ENCODE measurements at regions not wholly inside any gene's neighbourhood (a gene's known extent, or its start where the extent isn't known, plus 50 kb on each side); places are given as distances from the start of the nearest gene placed in this dataset.
A peak's percentile ranks its signal among the peaks of the same experiment; 100 is the strongest.

DNA sequence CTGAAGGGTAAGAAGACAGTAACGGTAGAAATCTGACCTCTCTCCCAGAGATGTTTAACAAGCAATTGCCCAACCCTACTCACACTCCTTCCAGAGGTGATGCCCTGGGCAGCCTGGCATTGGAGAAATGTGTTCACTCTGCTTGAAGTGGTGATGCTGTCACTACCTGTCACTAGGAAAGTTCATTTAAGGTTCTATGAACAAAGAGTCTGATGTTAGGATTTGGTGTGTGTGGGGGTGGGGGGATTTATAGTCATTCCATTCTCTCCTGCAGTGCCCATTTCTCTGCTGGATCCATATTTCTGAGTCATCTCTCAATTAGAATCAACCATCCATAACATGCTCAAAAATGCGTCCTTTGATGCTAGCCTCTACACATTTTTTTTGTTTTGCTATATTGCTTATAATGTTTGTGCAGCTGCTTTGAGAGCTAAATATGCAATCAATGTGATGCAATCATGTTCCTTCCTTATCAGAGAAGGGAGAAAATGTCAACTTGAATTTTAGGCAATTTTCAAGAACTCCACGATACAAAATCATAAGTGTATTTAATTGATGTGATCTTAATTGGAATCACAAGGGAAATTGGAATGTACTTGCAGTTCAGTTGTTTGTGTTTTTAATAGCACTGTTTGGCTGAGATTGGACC is 173.9 kb downstream of the DUSP10 start:
- ChIA-PET POLR2A (no interaction called here), CTCF (no interaction called here)
- H3K9me3 ChIP-seq (ENCODE audit: control insufficient read depth, insufficient read depth, low read length), result peaks cover 7% of the 10 kb centered on the region; the same call in 1 of the 2 replicates
- no peak for DNase-seq (ENCODE audit: low read depth, low spot score)
- no peak overlapping the region for H3K27ac ChIP-seq (ENCODE audit: low read depth, low read length)
- no peak for TF ChIP-seq CTCF (IDR thresholded peaks at IDR 0.05; ENCODE audit: low read depth, low read length)
- no peak overlapping the region for H3K4me3 ChIP-seq (ENCODE audit: low read depth, low read length)
- no peaks in the 10 kb centered on the region for H3K27me3 ChIP-seq (ENCODE audit: control insufficient read depth, insufficient read depth, low read length)

DNA sequence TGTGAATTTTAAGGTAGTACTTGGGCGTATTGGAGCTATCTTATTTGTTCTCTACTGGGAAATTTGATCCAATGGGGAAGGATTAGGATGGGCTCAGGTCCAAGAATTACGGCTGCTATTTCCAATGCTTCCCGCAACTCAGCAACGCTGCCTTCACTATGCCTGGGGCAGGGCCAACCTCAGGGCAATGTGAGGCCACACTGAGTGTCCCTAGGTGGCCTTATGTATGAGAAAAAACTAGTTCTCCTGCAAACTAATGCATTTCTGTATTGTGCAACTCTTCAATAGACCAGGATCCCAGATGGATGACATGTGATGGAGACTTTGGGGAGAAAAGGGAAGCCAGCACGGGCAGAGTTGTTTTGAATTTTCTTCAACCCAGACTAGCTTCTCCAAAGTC is 168.1 kb downstream of the DUSP10 start:
- H3K9me3 ChIP-seq (ENCODE audit: control insufficient read depth, insufficient read depth, low read length), result no peaks in the 10 kb centered on the region; the same call in 1 of the 2 replicates
- H3K27me3 ChIP-seq (ENCODE audit: control insufficient read depth, insufficient read depth, low read length), result no peaks in the 10 kb centered on the region
- no peak overlapping the region for H3K4me3 ChIP-seq (ENCODE audit: low read depth, low read length)
- H3K27ac ChIP-seq (ENCODE audit: low read depth, low read length), result no peak overlapping the region
- ChIA-PET POLR2A (no interaction called here), CTCF (interaction anchor here (0.6 to 1.0 kb wide), 2 partner anchors 14 to 30 kb away, joined by 3 to 4 read pairs; no protein-coding TSS in a partner anchor)
- DNase-seq (ENCODE audit: low read depth, low spot score), result no peak
- no peak for TF ChIP-seq CTCF (IDR thresholded peaks at IDR 0.05; ENCODE audit: low read depth, low read length)

DNA sequence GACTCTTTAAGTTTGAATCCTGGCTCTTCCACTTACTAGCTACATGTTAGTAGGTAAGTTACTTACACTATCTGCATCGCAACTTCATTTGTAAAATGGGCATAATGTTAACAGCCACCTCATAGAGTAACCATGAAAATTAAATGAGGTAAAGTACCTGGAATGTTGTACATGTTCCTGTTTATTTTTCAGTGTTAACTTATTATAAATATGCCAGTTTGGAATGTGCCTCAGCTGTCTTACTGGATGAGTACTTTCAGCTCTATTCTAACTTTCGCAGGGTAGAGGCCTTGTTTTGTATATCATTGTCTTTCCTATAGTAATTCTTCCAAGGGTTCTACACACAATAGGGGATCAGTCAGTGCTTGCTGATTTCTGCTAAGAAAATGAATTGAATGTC is 167.4 kb downstream of the DUSP10 start:
- ChIA-PET POLR2A (no interaction called here), CTCF (interaction anchor here (0.6 to 1.0 kb wide), 2 partner anchors 15 to 31 kb away, joined by 3 to 4 read pairs; no protein-coding TSS in a partner anchor)
- no peaks in the 10 kb centered on the region; the same call in 1 of the 2 replicates for H3K9me3 ChIP-seq (ENCODE audit: control insufficient read depth, insufficient read depth, low read length)
- TF ChIP-seq CTCF (IDR thresholded peaks at IDR 0.05; ENCODE audit: low read depth, low read length), result no peak
- H3K4me3 ChIP-seq (ENCODE audit: low read depth, low read length), result no peak overlapping the region
- no peak overlapping the region for H3K27ac ChIP-seq (ENCODE audit: low read depth, low read length)
- no peaks in the 10 kb centered on the region for H3K27me3 ChIP-seq (ENCODE audit: control insufficient read depth, insufficient read depth, low read length)
- peak; percentile 32 for DNase-seq (ENCODE audit: low read depth, low spot score)

DNA sequence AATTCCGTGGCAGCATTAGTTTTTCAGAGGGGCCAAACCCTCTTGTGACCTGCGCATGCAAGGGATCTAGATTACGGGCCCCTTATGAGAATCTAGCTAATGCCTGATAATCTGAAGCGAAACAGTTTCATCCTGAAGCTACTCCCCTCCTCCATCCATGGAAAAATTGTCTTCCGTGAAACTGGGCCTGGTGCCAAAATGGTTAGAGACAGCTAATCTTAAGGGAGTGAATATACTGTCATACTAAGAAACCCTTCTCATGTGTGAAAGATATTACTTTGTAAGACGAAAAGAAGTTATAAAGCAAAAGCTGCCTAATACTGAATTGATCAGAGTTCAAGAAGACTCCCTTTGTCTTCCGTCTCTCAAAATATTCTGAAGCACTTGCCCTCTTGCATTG is 166.3 kb downstream of the DUSP10 start:
- CTCF ChIA-PET, result no interaction called here
- DNase-seq (ENCODE audit: low read depth, low spot score), result no peak
- no peak overlapping the region for H3K27ac ChIP-seq (ENCODE audit: low read depth, low read length)
- POLR2A ChIA-PET, result no interaction called here
- no peak for TF ChIP-seq CTCF (IDR thresholded peaks at IDR 0.05; ENCODE audit: low read depth, low read length)
- no peaks in the 10 kb centered on the region; the same call in 1 of the 2 replicates for H3K9me3 ChIP-seq (ENCODE audit: control insufficient read depth, insufficient read depth, low read length)
- H3K4me3 ChIP-seq (ENCODE audit: low read depth, low read length), result no peak overlapping the region
- no peaks in the 10 kb centered on the region for H3K27me3 ChIP-seq (ENCODE audit: control insufficient read depth, insufficient read depth, low read length)

DNA sequence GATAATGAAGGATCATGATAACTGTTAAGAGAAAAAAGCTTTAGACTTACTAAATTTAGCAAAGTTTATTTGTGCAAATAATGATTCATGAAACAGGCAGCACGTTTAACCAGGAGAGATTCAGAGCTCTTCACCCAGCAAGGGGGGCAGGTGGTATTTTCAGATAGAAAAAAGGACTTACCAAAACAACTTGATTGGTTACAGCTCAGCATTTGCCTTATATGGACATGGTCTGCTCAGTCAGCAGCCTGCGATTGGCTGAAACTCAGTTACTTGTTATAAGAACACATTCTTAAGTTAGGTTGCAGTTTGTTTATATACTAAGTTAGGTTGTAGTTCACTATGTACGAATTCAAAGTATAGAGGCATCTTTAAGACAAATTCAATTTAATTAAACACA is 165.6 kb downstream of the DUSP10 start:
- POLR2A ChIA-PET, result interaction anchor here (0.6 kb wide), 1 partner anchor 1067 kb away, joined by 3 read pairs; no protein-coding TSS in a partner anchor
- H3K9me3 ChIP-seq (ENCODE audit: control insufficient read depth, insufficient read depth, low read length), result no peaks in the 10 kb centered on the region; the same call in 1 of the 2 replicates
- H3K4me3 ChIP-seq (ENCODE audit: low read depth, low read length), result no peak overlapping the region
- TF ChIP-seq CTCF (IDR thresholded peaks at IDR 0.05; ENCODE audit: low read depth, low read length), result no peak
- H3K27ac ChIP-seq (ENCODE audit: low read depth, low read length), result peak overlapping the region; percentile 50
- H3K27me3 ChIP-seq (ENCODE audit: control insufficient read depth, insufficient read depth, low read length), result no peaks in the 10 kb centered on the region
- DNase-seq (ENCODE audit: low read depth, low spot score), result peak; percentile 86
- CTCF ChIA-PET, result no interaction called here

All from AG04450 (cell line).